HEK293 (cell line): ENCODE measurements at regions not wholly inside any gene's neighbourhood (a gene's known extent, or its start where the extent isn't known, plus 50 kb on each side); places are given as distances from the start of the nearest gene placed in this dataset.

Source experiments
- CTCF ChIA-PET: fragments of 350-600 bp; formaldehyde crosslinking; extraction: SDS; loops from one replicate; lab custom pipeline; 2021; ENCODE audit warnings: antibody characterized with exemption; lab: Yijun Ruan, JAX
- POLR2A ChIA-PET: fragments of 300-600 bp; formaldehyde crosslinking; extraction: SDS; loops from one replicate; lab custom pipeline; 2020; ENCODE audit warnings: antibody characterized with exemption, inconsistent platforms; lab: Yijun Ruan, JAX
- H3K27ac ChIP-seq: fragments of 200-500 bp; sonication (Bioruptor generic); 2 replicates; pipeline ENCODE4 v1.5.1; 2014; ENCODE audit warnings: low read depth, low read length, control low read depth, inconsistent platforms; ENCODE audit errors: extremely low read depth
- H3K36me3 ChIP-seq, 2 experiments: fragments of 200-500 bp in 1 of 2; sonication (Bioruptor generic) in 1 of 2; 1 replicate in 1 of 2; 2 replicates in 1 of 2; pipeline ENCODE4 v1.5.1; 2014 to 2017; ENCODE audit warnings: inconsistent platforms in 2 of 2, low read length in 2 of 2; ENCODE audit not compliant: control insufficient read depth in 2 of 2, insufficient read depth in 1 of 2
- H3K4me1 ChIP-seq: fragments of 200-500 bp; sonication (Bioruptor generic); 2 replicates; pipeline ENCODE4 v1.5.1; 2014; ENCODE audit warnings: mild to moderate bottlenecking, low read length, inconsistent platforms; ENCODE audit not compliant: control insufficient read depth, insufficient read depth
- H3K4me3 ChIP-seq: 2 replicates; pipeline ENCODE4 v1.5.1; 2011; ENCODE audit warnings: low read depth, mild to moderate bottlenecking, control low read depth, low read length, moderate library complexity
- H3K9me3 ChIP-seq: fragments of 200-500 bp; sonication (Bioruptor generic); 2 replicates; pipeline ENCODE4 v1.5.1; 2014; ENCODE audit warnings: low read depth, low read length, inconsistent platforms; ENCODE audit not compliant: control insufficient read depth, insufficient read depth
- KLF1 ChIP-seq: fragments of 450-650 bp; formaldehyde crosslinking; IDR thresholded peaks from 2 replicates; pipeline ENCODE4 v1.5.1; 2016; ENCODE audit warnings: missing biosample characterization, missing genetic modification characterization
- KLF9 ChIP-seq: fragments of 450-650 bp; formaldehyde crosslinking; IDR thresholded peaks from 2 replicates; pipeline ENCODE4 v1.5.1; 2016; ENCODE audit warnings: missing biosample characterization, missing genetic modification characterization, low read depth
- SCRT2 ChIP-seq: fragments of 450-650 bp; formaldehyde crosslinking; IDR thresholded peaks from 2 replicates; pipeline ENCODE4 v1.5.1; 2016; ENCODE audit warnings: missing biosample characterization, missing genetic modification characterization
- SP7 ChIP-seq: fragments of 450-650 bp; formaldehyde crosslinking; IDR thresholded peaks from 2 replicates; pipeline ENCODE4 v1.5.1; 2016; ENCODE audit warnings: missing biosample characterization, missing genetic modification characterization
- ZBTB20 ChIP-seq: fragments of 450-650 bp; formaldehyde crosslinking; IDR thresholded peaks from 2 replicates; pipeline ENCODE4 v1.5.1; 2016; ENCODE audit warnings: missing biosample characterization, missing genetic modification characterization
- ZFHX2 ChIP-seq: fragments of 450-650 bp; formaldehyde crosslinking; conservative IDR thresholded peaks from 2 replicates; pipeline ENCODE4 v1.5.1; 2016; ENCODE audit warnings: missing biosample characterization, missing genetic modification characterization
- ZNF121 ChIP-seq: fragments of 450-650 bp; formaldehyde crosslinking; IDR thresholded peaks from 2 replicates; pipeline ENCODE4 v1.5.1; 2016; ENCODE audit warnings: missing biosample characterization, missing genetic modification characterization
- ZNF155 ChIP-seq: fragments of 450-650 bp; formaldehyde crosslinking; IDR thresholded peaks from 2 replicates; pipeline ENCODE4 v1.5.1; 2016; ENCODE audit warnings: missing biosample characterization, missing genetic modification characterization
- ZNF335 ChIP-seq: fragments of 450-650 bp; formaldehyde crosslinking; conservative IDR thresholded peaks from 2 replicates; pipeline ENCODE4 v1.5.1; 2016; ENCODE audit warnings: missing biosample characterization, missing genetic modification characterization
- ZNF366 ChIP-seq: fragments of 450-650 bp; formaldehyde crosslinking; conservative IDR thresholded peaks from 2 replicates; pipeline ENCODE4 v1.5.1; 2016; ENCODE audit warnings: missing biosample characterization, missing genetic modification characterization
- ZNF416 ChIP-seq: fragments of 450-650 bp; formaldehyde crosslinking; IDR thresholded peaks from 2 replicates; pipeline ENCODE4 v1.5.1; 2016; ENCODE audit warnings: missing biosample characterization, missing genetic modification characterization
- ZNF426 ChIP-seq: fragments of 450-650 bp; formaldehyde crosslinking; IDR thresholded peaks from 2 replicates; pipeline ENCODE4 v1.5.1; 2017; ENCODE audit warnings: missing biosample characterization, missing genetic modification characterization, mild to moderate bottlenecking, inconsistent platforms, moderate library complexity
- ZNF510 ChIP-seq: fragments of 450-650 bp; formaldehyde crosslinking; IDR thresholded peaks from 2 replicates; pipeline ENCODE4 v1.5.1; 2018; ENCODE audit warnings: mild to moderate bottlenecking, missing genetic modification characterization, missing biosample characterization; ENCODE audit not compliant: insufficient replicate concordance
- ZNF544 ChIP-seq: fragments of 450-650 bp; formaldehyde crosslinking; IDR thresholded peaks from 2 replicates; pipeline ENCODE4 v1.5.0; 2017; ENCODE audit warnings: missing biosample characterization, missing genetic modification characterization
- ZNF548 ChIP-seq: fragments of 450-650 bp; formaldehyde crosslinking; IDR thresholded peaks from 2 replicates; pipeline ENCODE4 v1.5.1; 2016; ENCODE audit warnings: missing biosample characterization, missing genetic modification characterization
- ZNF560 ChIP-seq: fragments of 450-650 bp; formaldehyde crosslinking; IDR thresholded peaks from 2 replicates; pipeline ENCODE4 v1.5.1; 2017; ENCODE audit warnings: missing biosample characterization, missing genetic modification characterization, borderline replicate concordance
- ZNF596 ChIP-seq: fragments of 450-650 bp; IDR thresholded peaks from 2 replicates; pipeline ENCODE4 v1.5.0; 2018; ENCODE audit warnings: missing biosample characterization, mild to moderate bottlenecking, missing genetic modification characterization, moderate library complexity
- ZNF621 ChIP-seq: fragments of 450-650 bp; formaldehyde crosslinking; IDR thresholded peaks from 2 replicates; pipeline ENCODE4 v1.5.1; 2017; ENCODE audit warnings: missing biosample characterization, missing genetic modification characterization
- ZNF623 ChIP-seq: fragments of 450-650 bp; formaldehyde crosslinking; IDR thresholded peaks from 2 replicates; pipeline ENCODE4 v1.5.1; 2016; ENCODE audit warnings: missing biosample characterization, missing genetic modification characterization
- ZNF707 ChIP-seq: fragments of 450-650 bp; formaldehyde crosslinking; IDR thresholded peaks from 2 replicates; pipeline ENCODE4 v1.5.1; 2016; ENCODE audit warnings: missing biosample characterization, missing genetic modification characterization
- ZNF76 ChIP-seq: fragments of 450-650 bp; formaldehyde crosslinking; IDR thresholded peaks from 2 replicates; pipeline ENCODE4; 2016; ENCODE audit warnings: low read depth, missing biosample characterization, missing genetic modification characterization, borderline replicate concordance
- ZNF785 ChIP-seq: fragments of 450-650 bp; formaldehyde crosslinking; IDR thresholded peaks from 2 replicates; pipeline ENCODE4 v1.5.1; 2016; ENCODE audit warnings: missing biosample characterization, missing genetic modification characterization
- TF ChIP-seq, protein P1 (sequence below): fragments of 450-650 bp; formaldehyde crosslinking; IDR thresholded peaks from 2 replicates; pipeline ENCODE4 v1.5.1; 2017; ENCODE audit warnings: missing biosample characterization, missing genetic modification characterization
- TF ChIP-seq, protein P2 (sequence below): IDR thresholded peaks from 2 replicates; pipeline ENCODE4 v1.6.1; 2011; ENCODE audit warnings: mild to moderate bottlenecking, low read depth, low read length, borderline replicate concordance
- TF ChIP-seq, protein P3 (sequence below): fragments of 450-650 bp; formaldehyde crosslinking; IDR thresholded peaks from 2 replicates; pipeline ENCODE4 v1.5.1; 2016; ENCODE audit warnings: missing biosample characterization, missing genetic modification characterization
- TF ChIP-seq, protein P4 (sequence below): fragments of 450-650 bp; formaldehyde crosslinking; IDR thresholded peaks from 2 replicates; pipeline ENCODE4 v1.5.1; 2016; ENCODE audit warnings: missing biosample characterization, missing genetic modification characterization, low read depth
- TF ChIP-seq, protein P5 (sequence below): fragments of 450-650 bp; formaldehyde crosslinking; IDR thresholded peaks from 2 replicates; pipeline ENCODE4 v1.5.1; 2016; ENCODE audit warnings: missing biosample characterization, missing genetic modification characterization
- TF ChIP-seq, protein P6 (sequence below): fragments of 450-650 bp; formaldehyde crosslinking; optimal IDR thresholded peaks from 2 replicates; pipeline ENCODE3; 2016; ENCODE audit warnings: missing biosample characterization, mild to moderate bottlenecking, missing genetic modification characterization

DNA sequence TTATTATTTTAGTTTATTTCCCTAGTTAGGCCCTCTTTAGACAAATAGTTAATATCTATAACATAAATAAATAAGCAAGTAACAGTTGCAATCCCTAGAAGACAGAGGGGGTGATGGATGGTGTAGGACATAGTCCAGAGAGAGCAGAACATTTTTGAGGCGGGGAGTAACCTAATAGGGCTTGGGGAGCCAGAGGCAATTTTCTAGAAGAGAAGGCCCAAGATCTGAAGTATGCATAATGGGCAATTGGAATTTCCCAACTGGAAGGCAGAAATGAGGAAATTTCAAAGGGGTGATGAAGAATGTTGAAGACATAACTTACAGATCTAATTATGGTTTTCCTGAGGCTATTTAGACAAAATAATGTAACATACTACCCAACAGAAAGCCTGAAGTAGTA is 525.7 kb downstream of the TUSC7 start (continued):
- TF ChIP-seq ZNF155 = no peak
- TF ChIP-seq ZBTB20 = no peak
- no peak for TF ChIP-seq ZNF785 (tag by site-specific recombination)
- no peak for TF ChIP-seq ZNF621 (tag by site-specific recombination)
- TF ChIP-seq ZNF548 (tag by site-specific recombination) = no peak

DNA sequence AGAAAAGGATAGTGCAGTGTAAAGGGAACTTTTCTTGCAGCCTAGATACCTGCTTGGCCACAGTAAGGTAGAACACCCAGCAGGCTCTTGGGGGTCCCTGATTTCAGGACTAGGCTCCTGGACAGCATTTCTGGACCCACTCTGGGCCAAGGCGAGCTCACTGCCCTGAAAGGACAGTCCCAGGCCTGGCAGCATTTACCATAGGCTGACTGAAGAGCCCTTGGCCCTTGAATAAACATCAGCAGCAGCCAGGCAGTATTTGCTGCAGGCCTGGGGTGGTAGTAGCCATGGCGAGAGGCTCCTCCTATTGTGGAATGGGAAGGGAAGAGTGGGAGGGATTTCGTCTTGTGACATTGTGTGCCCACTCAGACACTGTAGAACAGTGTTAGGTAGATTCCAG is 529.2 kb downstream of the TUSC7 start:
- CTCF ChIA-PET = no interaction called here
- TF ChIP-seq ZNF707 (no peak), ZNF560 (tag by site-specific recombination) (no peak), ZNF121 (no peak), ZNF416 (tag by site-specific recombination) (no peak), SP7 (tag by site-specific recombination) (no peak), ZNF623 (tag by site-specific recombination) (no peak), ZNF544 (tag by site-specific recombination) (no peak), ZNF335 (no peak)
- TF ChIP-seq, protein P1, sequence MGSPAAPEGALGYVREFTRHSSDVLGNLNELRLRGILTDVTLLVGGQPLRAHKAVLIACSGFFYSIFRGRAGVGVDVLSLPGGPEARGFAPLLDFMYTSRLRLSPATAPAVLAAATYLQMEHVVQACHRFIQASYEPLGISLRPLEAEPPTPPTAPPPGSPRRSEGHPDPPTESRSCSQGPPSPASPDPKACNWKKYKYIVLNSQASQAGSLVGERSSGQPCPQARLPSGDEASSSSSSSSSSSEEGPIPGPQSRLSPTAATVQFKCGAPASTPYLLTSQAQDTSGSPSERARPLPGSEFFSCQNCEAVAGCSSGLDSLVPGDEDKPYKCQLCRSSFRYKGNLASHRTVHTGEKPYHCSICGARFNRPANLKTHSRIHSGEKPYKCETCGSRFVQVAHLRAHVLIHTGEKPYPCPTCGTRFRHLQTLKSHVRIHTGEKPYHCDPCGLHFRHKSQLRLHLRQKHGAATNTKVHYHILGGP (tag by site-specific recombination) = no peak
- TF ChIP-seq, protein P2, sequence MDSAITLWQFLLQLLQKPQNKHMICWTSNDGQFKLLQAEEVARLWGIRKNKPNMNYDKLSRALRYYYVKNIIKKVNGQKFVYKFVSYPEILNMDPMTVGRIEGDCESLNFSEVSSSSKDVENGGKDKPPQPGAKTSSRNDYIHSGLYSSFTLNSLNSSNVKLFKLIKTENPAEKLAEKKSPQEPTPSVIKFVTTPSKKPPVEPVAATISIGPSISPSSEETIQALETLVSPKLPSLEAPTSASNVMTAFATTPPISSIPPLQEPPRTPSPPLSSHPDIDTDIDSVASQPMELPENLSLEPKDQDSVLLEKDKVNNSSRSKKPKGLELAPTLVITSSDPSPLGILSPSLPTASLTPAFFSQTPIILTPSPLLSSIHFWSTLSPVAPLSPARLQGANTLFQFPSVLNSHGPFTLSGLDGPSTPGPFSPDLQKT = no peak
- TF ChIP-seq, protein P3, sequence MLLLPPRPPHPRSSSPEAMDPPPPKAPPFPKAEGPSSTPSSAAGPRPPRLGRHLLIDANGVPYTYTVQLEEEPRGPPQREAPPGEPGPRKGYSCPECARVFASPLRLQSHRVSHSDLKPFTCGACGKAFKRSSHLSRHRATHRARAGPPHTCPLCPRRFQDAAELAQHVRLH (tag by site-specific recombination) = no peak
- TF ChIP-seq, protein P4, sequence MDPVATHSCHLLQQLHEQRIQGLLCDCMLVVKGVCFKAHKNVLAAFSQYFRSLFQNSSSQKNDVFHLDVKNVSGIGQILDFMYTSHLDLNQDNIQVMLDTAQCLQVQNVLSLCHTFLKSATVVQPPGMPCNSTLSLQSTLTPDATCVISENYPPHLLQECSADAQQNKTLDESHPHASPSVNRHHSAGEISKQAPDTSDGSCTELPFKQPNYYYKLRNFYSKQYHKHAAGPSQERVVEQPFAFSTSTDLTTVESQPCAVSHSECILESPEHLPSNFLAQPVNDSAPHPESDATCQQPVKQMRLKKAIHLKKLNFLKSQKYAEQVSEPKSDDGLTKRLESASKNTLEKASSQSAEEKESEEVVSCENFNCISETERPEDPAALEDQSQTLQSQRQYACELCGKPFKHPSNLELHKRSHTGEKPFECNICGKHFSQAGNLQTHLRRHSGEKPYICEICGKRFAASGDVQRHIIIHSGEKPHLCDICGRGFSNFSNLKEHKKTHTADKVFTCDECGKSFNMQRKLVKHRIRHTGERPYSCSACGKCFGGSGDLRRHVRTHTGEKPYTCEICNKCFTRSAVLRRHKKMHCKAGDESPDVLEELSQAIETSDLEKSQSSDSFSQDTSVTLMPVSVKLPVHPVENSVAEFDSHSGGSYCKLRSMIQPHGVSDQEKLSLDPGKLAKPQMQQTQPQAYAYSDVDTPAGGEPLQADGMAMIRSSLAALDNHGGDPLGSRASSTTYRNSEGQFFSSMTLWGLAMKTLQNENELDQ = no peak
- TF ChIP-seq, protein P5, sequence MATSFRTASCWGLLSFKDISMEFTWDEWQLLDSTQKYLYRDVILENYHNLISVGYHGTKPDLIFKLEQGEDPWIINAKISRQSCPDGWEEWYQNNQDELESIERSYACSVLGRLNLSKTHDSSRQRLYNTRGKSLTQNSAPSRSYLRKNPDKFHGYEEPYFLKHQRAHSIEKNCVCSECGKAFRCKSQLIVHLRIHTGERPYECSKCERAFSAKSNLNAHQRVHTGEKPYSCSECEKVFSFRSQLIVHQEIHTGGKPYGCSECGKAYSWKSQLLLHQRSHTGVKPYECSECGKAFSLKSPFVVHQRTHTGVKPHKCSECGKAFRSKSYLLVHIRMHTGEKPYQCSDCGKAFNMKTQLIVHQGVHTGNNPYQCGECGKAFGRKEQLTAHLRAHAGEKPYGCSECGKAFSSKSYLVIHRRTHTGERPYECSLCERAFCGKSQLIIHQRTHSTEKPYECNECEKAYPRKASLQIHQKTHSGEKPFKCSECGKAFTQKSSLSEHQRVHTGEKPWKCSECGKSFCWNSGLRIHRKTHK = no peak

DNA sequence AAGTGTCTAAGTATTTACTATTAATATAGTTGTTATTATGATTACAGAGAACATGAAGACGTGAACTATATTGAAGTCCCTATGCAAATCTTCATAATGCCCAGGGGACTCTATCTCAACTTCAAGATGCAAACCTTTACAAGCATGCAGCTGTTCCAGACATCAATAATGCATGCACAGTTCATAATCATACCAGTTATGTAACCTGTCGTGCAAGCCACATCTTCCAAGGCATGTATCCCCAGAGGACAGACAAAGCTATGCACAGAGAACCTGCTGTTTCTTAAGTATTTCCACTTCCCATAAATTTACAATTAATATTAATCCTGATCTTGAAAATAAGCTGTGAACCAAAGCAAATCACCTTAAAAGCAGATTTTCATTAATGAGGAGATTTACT is 534.1 kb downstream of the TUSC7 start:
- CTCF ChIA-PET = interaction anchor here (0.7 kb wide), 1 partner anchor 38 kb away, joined by 3 read pairs; no protein-coding TSS in a partner anchor
- no peak overlapping the region for H3K4me3 ChIP-seq
- no peaks in the 10 kb centered on the region for H3K4me1 ChIP-seq
- no peak for TF ChIP-seq ZNF76 (tag by site-specific recombination)
- TF ChIP-seq ZNF426 (tag by site-specific recombination) = no peak
- TF ChIP-seq SCRT2 (tag by site-specific recombination) = no peak
- TF ChIP-seq KLF9 (tag by site-specific recombination) = no peak
- no peak for TF ChIP-seq KLF1
- TF ChIP-seq ZNF366 (tag by site-specific recombination) = no peak
- TF ChIP-seq ZNF510 (tag by site-specific recombination) = no peak
- TF ChIP-seq ZNF596 (tag by site-specific recombination) = no peak
- TF ChIP-seq ZFHX2 (tag by site-specific recombination) = no peak
- TF ChIP-seq, protein P6, sequence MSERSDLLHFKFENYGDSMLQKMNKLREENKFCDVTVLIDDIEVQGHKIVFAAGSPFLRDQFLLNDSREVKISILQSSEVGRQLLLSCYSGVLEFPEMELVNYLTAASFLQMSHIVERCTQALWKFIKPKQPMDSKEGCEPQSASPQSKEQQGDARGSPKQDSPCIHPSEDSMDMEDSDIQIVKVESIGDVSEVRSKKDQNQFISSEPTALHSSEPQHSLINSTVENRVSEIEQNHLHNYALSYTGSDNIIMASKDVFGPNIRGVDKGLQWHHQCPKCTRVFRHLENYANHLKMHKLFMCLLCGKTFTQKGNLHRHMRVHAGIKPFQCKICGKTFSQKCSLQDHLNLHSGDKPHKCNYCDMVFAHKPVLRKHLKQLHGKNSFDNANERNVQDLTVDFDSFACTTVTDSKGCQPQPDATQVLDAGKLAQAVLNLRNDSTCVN (tag by site-specific recombination) = no peak
- TF ChIP-seq, all 188 proteins: peak for 0
- H3K27ac ChIP-seq = no peak overlapping the region
- H3K36me3 ChIP-seq = no peaks in the 10 kb centered on the region
- POLR2A ChIA-PET = no interaction called here
- no peaks in the 10 kb centered on the region for H3K9me3 ChIP-seq

More for the DNA sequence above, 529.2 kb downstream of the TUSC7 start:
- Histone ChIP-seq H3K4me1 (no peaks in the 10 kb centered on the region), H3K4me3 (no peak overlapping the region), H3K9me3 (no peaks in the 10 kb centered on the region), H3K27ac (no peak overlapping the region), H3K36me3 (no peaks in the 10 kb centered on the region)
- POLR2A ChIA-PET = no interaction called here
